Memory B cell (primary cell): ENCODE measurements at regions not wholly inside any gene's neighbourhood (a gene's known extent, or its start where the extent isn't known, plus 50 kb on each side); places are given as distances from the start of the nearest gene placed in this dataset.

ENCODE experiments used
- ATAC-seq: fragments of 150-1000 bp; cut with Tn5 transposase; 2 replicates; pipeline ENCODE4 v1.10.0; 2021; ENCODE audit warnings: low read depth, mild to moderate bottlenecking, moderate library complexity
- DNase-seq, 2 donors: peaks; one replicate each; pipeline ENCODE4 v3.0.0; 2022; ENCODE audit warnings: low spot score in 2 of 2
- H3K27ac Mint-ChIP-seq: one replicate; pipeline ENCODE4 v1.8.0; 2022; ENCODE audit warnings: mild to moderate bottlenecking, moderate library complexity, mixed read lengths
- H3K27me3 Mint-ChIP-seq: one replicate; pipeline ENCODE4 v1.8.0; 2022; ENCODE audit warnings: mixed read lengths
- H3K36me3 Mint-ChIP-seq: one replicate; pipeline ENCODE4 v1.8.0; 2022; ENCODE audit warnings: mild to moderate bottlenecking, mixed read lengths
- H3K4me1 Mint-ChIP-seq: one replicate; pipeline ENCODE4 v1.8.0; 2022; ENCODE audit warnings: mixed read lengths
- H3K4me3 Mint-ChIP-seq: one replicate; pipeline ENCODE4 v1.8.0; 2022; ENCODE audit warnings: mild to moderate bottlenecking, moderate library complexity, mixed read lengths
- H3K9me3 Mint-ChIP-seq: one replicate; pipeline ENCODE4 v1.8.0; 2022; ENCODE audit warnings: mixed read lengths

- ATAC-seq (no peak), DNase-seq (no peak)
- Mint-ChIP-seq H3K9me3 (peaks cover 2% of the 10 kb centered on the region), H3K36me3 (no peaks in the 10 kb centered on the region), H3K4me1 (no peaks in the 10 kb centered on the region), H3K4me3 (no peak overlapping the region), H3K27me3 (no peaks in the 10 kb centered on the region), H3K27ac (no peak overlapping the region)
These were observed 738.7 kb downstream of the SOCS6 start for GRCh38 chr18:71027531-71027930.

GRCh38 chr18:71025505-71026225, 736.8 kb downstream of the SOCS6 start:
- H3K36me3 Mint-ChIP-seq = no peaks in the 10 kb centered on the region
- no peaks in the 10 kb centered on the region for H3K4me1 Mint-ChIP-seq
- DNase-seq = no peak
- ATAC-seq = no peak
- H3K27ac Mint-ChIP-seq = no peak overlapping the region
- H3K9me3 Mint-ChIP-seq = peaks cover 2% of the 10 kb centered on the region
- no peak overlapping the region for H3K4me3 Mint-ChIP-seq
- H3K27me3 Mint-ChIP-seq = no peaks in the 10 kb centered on the region

GRCh38 chr18:71022389-71022788, 733.5 kb downstream of the SOCS6 start:
- H3K27ac Mint-ChIP-seq = no peak overlapping the region
- H3K36me3 Mint-ChIP-seq = no peaks in the 10 kb centered on the region
- ATAC-seq (no peak), DNase-seq (no peak)
- no peaks in the 10 kb centered on the region for H3K27me3 Mint-ChIP-seq
- no peak overlapping the region for H3K4me3 Mint-ChIP-seq
- peaks cover 3% of the 10 kb centered on the region for H3K9me3 Mint-ChIP-seq
- no peaks in the 10 kb centered on the region for H3K4me1 Mint-ChIP-seq

- Mint-ChIP-seq H3K27me3 (no peaks in the 10 kb centered on the region), H3K27ac (no peak overlapping the region), H3K4me3 (no peak overlapping the region), H3K9me3 (peaks cover 5% of the 10 kb centered on the region), H3K36me3 (no peaks in the 10 kb centered on the region), H3K4me1 (no peaks in the 10 kb centered on the region)
- ATAC-seq = no peak
- no peak for DNase-seq
These were observed 732.2 kb downstream of the SOCS6 start for GRCh38 chr18:71021030-71021362.

GRCh38 chr18:71020342-71021029, 731.6 kb downstream of the SOCS6 start:
- DNase-seq (no peak), ATAC-seq (no peak)
- H3K27me3 Mint-ChIP-seq = no peaks in the 10 kb centered on the region
- no peak overlapping the region for H3K4me3 Mint-ChIP-seq
- H3K9me3 Mint-ChIP-seq = peaks cover 5% of the 10 kb centered on the region
- no peak overlapping the region for H3K27ac Mint-ChIP-seq
- H3K36me3 Mint-ChIP-seq = no peaks in the 10 kb centered on the region
- H3K4me1 Mint-ChIP-seq = no peaks in the 10 kb centered on the region

GRCh38 chr18:71018816-71019215, 730.0 kb downstream of the SOCS6 start:
- Mint-ChIP-seq H3K36me3 (no peaks in the 10 kb centered on the region), H3K27ac (no peak overlapping the region), H3K27me3 (no peaks in the 10 kb centered on the region), H3K4me3 (no peak overlapping the region), H3K4me1 (no peaks in the 10 kb centered on the region), H3K9me3 (peaks cover 5% of the 10 kb centered on the region)
- DNase-seq (no peak), ATAC-seq (no peak)

- Mint-ChIP-seq H3K4me1 (no peaks in the 10 kb centered on the region), H3K36me3 (no peaks in the 10 kb centered on the region), H3K27me3 (no peaks in the 10 kb centered on the region), H3K4me3 (no peak overlapping the region), H3K27ac (no peak overlapping the region), H3K9me3 (peaks cover 6% of the 10 kb centered on the region)
- ATAC-seq = no peak
- no peak for DNase-seq
These were observed 723.9 kb downstream of the SOCS6 start for GRCh38 chr18:71012789-71013188.

GRCh38 chr18:71011389-71011788, 722.5 kb downstream of the SOCS6 start:
- H3K27me3 Mint-ChIP-seq = no peaks in the 10 kb centered on the region
- H3K4me3 Mint-ChIP-seq = no peak overlapping the region
- no peak overlapping the region for H3K27ac Mint-ChIP-seq
- DNase-seq = no peak
- ATAC-seq = no peak
- peaks cover 3% of the 10 kb centered on the region for H3K9me3 Mint-ChIP-seq
- H3K4me1 Mint-ChIP-seq = no peaks in the 10 kb centered on the region
- H3K36me3 Mint-ChIP-seq = no peaks in the 10 kb centered on the region

GRCh38 chr18:71008257-71008656, 719.4 kb downstream of the SOCS6 start:
- H3K4me1 Mint-ChIP-seq = no peaks in the 10 kb centered on the region
- no peaks in the 10 kb centered on the region for H3K27me3 Mint-ChIP-seq
- H3K4me3 Mint-ChIP-seq = no peak overlapping the region
- no peak overlapping the region for H3K27ac Mint-ChIP-seq
- no peaks in the 10 kb centered on the region for H3K36me3 Mint-ChIP-seq
- no peak for ATAC-seq
- no peak for DNase-seq
- peaks cover 3% of the 10 kb centered on the region for H3K9me3 Mint-ChIP-seq

GRCh38 chr18:71001597-71001996, 712.8 kb downstream of the SOCS6 start:
- no peaks in the 10 kb centered on the region for H3K4me1 Mint-ChIP-seq
- H3K27me3 Mint-ChIP-seq = no peaks in the 10 kb centered on the region
- ATAC-seq (no peak), DNase-seq (no peak)
- no peaks in the 10 kb centered on the region for H3K36me3 Mint-ChIP-seq
- H3K9me3 Mint-ChIP-seq = peaks cover 2% of the 10 kb centered on the region
- no peak overlapping the region for H3K4me3 Mint-ChIP-seq
- H3K27ac Mint-ChIP-seq = no peak overlapping the region

- no peaks in the 10 kb centered on the region for H3K4me1 Mint-ChIP-seq
- H3K27me3 Mint-ChIP-seq = no peaks in the 10 kb centered on the region
- peaks cover 3% of the 10 kb centered on the region for H3K9me3 Mint-ChIP-seq
- H3K36me3 Mint-ChIP-seq = no peaks in the 10 kb centered on the region
- DNase-seq (no peak), ATAC-seq (no peak)
- H3K4me3 Mint-ChIP-seq = no peak overlapping the region
- no peak overlapping the region for H3K27ac Mint-ChIP-seq
These were observed 709.6 kb downstream of the SOCS6 start for GRCh38 chr18:70998490-70998889.

- no peaks in the 10 kb centered on the region for H3K4me1 Mint-ChIP-seq
- no peak overlapping the region for H3K4me3 Mint-ChIP-seq
- peaks cover 3% of the 10 kb centered on the region for H3K9me3 Mint-ChIP-seq
- ATAC-seq (no peak), DNase-seq (no peak)
- H3K36me3 Mint-ChIP-seq = no peaks in the 10 kb centered on the region
- no peaks in the 10 kb centered on the region for H3K27me3 Mint-ChIP-seq
- H3K27ac Mint-ChIP-seq = no peak overlapping the region
These were observed 705.3 kb downstream of the SOCS6 start for GRCh38 chr18:70994116-70994515.

- H3K4me3 Mint-ChIP-seq = no peak overlapping the region
- no peaks in the 10 kb centered on the region for H3K4me1 Mint-ChIP-seq
- DNase-seq = no peak
- no peak for ATAC-seq
- H3K27ac Mint-ChIP-seq = no peak overlapping the region
- H3K27me3 Mint-ChIP-seq = no peaks in the 10 kb centered on the region
- no peaks in the 10 kb centered on the region for H3K36me3 Mint-ChIP-seq
- peaks cover 5% of the 10 kb centered on the region for H3K9me3 Mint-ChIP-seq
These were observed 702.7 kb downstream of the SOCS6 start for GRCh38 chr18:70991577-70991976.

- H3K4me1 Mint-ChIP-seq = no peaks in the 10 kb centered on the region
- no peak overlapping the region for H3K27ac Mint-ChIP-seq
- H3K9me3 Mint-ChIP-seq = peaks cover 13% of the 10 kb centered on the region
- H3K27me3 Mint-ChIP-seq = no peaks in the 10 kb centered on the region
- H3K36me3 Mint-ChIP-seq = no peaks in the 10 kb centered on the region
- ATAC-seq (no peak), DNase-seq (no peak)
- H3K4me3 Mint-ChIP-seq = no peak overlapping the region
These were observed 697.1 kb downstream of the SOCS6 start for GRCh38 chr18:70985948-70986347.

GRCh38 chr18:70982292-70982691, 693.4 kb downstream of the SOCS6 start:
- Mint-ChIP-seq H3K36me3 (no peaks in the 10 kb centered on the region), H3K4me3 (no peak overlapping the region)

More at GRCh38 chr18:70982292-70982691, 693.4 kb downstream of the SOCS6 start:
- DNase-seq = no peak
- no peak overlapping the region for H3K27ac Mint-ChIP-seq
- no peak for ATAC-seq
- peaks cover 16% of the 10 kb centered on the region for H3K9me3 Mint-ChIP-seq
- no peaks in the 10 kb centered on the region for H3K4me1 Mint-ChIP-seq
- H3K27me3 Mint-ChIP-seq = no peaks in the 10 kb centered on the region
